Progenitor cell of endocrine pancreas (in vitro differentiated cells): ENCODE measurements at regions not wholly inside any gene's neighbourhood (a gene's known extent, or its start where the extent isn't known, plus 50 kb on each side); places are given as distances from the start of the nearest gene placed in this dataset.

Experiments
- DNase-seq: peaks from one replicate; pipeline ENCODE4 v3.0.0; 2021; ENCODE audit warnings: low spot score; ENCODE audit not compliant: unreplicated experiment
- H3K27ac Mint-ChIP-seq: 2 replicates; pipeline ENCODE4 v1.8.0; 2021; ENCODE audit warnings: mild to moderate bottlenecking, moderate library complexity, mixed read lengths
- H3K27me3 Mint-ChIP-seq: 2 replicates; pipeline ENCODE4 v1.8.0; 2021; ENCODE audit warnings: mixed read lengths
- H3K36me3 Mint-ChIP-seq: 2 replicates; pipeline ENCODE4 v1.8.0; 2022; ENCODE audit warnings: mixed read lengths; ENCODE audit not compliant: insufficient read depth
- H3K4me1 Mint-ChIP-seq: 2 replicates; pipeline ENCODE4 v1.8.0; 2021; ENCODE audit warnings: low read depth, mixed read lengths
- H3K4me3 Mint-ChIP-seq: 2 replicates; pipeline ENCODE4 v1.8.0; 2021; ENCODE audit warnings: low read depth, mild to moderate bottlenecking, moderate library complexity, mixed read lengths
- H3K9me3 Mint-ChIP-seq: 2 replicates; pipeline ENCODE4 v1.8.0; 2021; ENCODE audit warnings: low read depth, mixed read lengths
- CTCF ChIP-seq: fragments of 200-600 bp; sonication (generic); IDR thresholded peaks from one replicate; pipeline ENCODE4 v1.5.0; 2021; ENCODE audit warnings: antibody characterized with exemption, mild to moderate bottlenecking; ENCODE audit not compliant: unreplicated experiment

- Mint-ChIP-seq H3K27ac (no peak overlapping the region), H3K27me3 (peaks cover 19% of the 10 kb centered on the region), H3K4me3 (no peak overlapping the region), H3K4me1 (no peaks in the 10 kb centered on the region), H3K9me3 (no peaks in the 10 kb centered on the region), H3K36me3 (no peaks in the 10 kb centered on the region)
- no peak for DNase-seq
- TF ChIP-seq CTCF = no peak
These were observed 54.9 kb downstream of the NKX2-1 start for GRCh38 chr14:36465178-36465577.

GRCh38 chr14:36462890-36463289 lies 57.1 kb downstream of the NKX2-1 start:
- Mint-ChIP-seq H3K36me3 (no peaks in the 10 kb centered on the region), H3K4me1 (no peaks in the 10 kb centered on the region), H3K27ac (no peak overlapping the region), H3K27me3 (peaks cover 11% of the 10 kb centered on the region), H3K9me3 (no peaks in the 10 kb centered on the region), H3K4me3 (no peak overlapping the region)
- DNase-seq = no peak
- no peak for TF ChIP-seq CTCF

- Mint-ChIP-seq H3K27me3 (peaks cover 32% of the 10 kb centered on the region), H3K4me3 (no peak overlapping the region), H3K27ac (no peak overlapping the region), H3K9me3 (no peaks in the 10 kb centered on the region), H3K4me1 (peaks cover 6% of the 10 kb centered on the region), H3K36me3 (no peaks in the 10 kb centered on the region)
- no peak for DNase-seq
- no peak for TF ChIP-seq CTCF
These were observed 64.8 kb downstream of the NKX2-1 start for GRCh38 chr14:36455241-36455627.

- no peak overlapping the region for H3K27ac Mint-ChIP-seq
- peaks cover 6% of the 10 kb centered on the region for H3K4me1 Mint-ChIP-seq
- DNase-seq = no peak
- no peaks in the 10 kb centered on the region for H3K9me3 Mint-ChIP-seq
- no peaks in the 10 kb centered on the region for H3K36me3 Mint-ChIP-seq
- peaks cover 35% of the 10 kb centered on the region for H3K27me3 Mint-ChIP-seq
- no peak overlapping the region for H3K4me3 Mint-ChIP-seq
- TF ChIP-seq CTCF = no peak
These were observed 65.3 kb downstream of the NKX2-1 start for GRCh38 chr14:36454599-36455240.

- peaks cover 6% of the 10 kb centered on the region for H3K4me1 Mint-ChIP-seq
- no peak for DNase-seq
- H3K27ac Mint-ChIP-seq = no peak overlapping the region
- H3K4me3 Mint-ChIP-seq = no peak overlapping the region
- H3K27me3 Mint-ChIP-seq = peaks cover 45% of the 10 kb centered on the region
- H3K36me3 Mint-ChIP-seq = no peaks in the 10 kb centered on the region
- no peaks in the 10 kb centered on the region for H3K9me3 Mint-ChIP-seq
- no peak for TF ChIP-seq CTCF
These were observed 67.2 kb downstream of the NKX2-1 start for GRCh38 chr14:36452860-36453259.
